Activated CD8-positive, alpha-beta memory T cell treated with anti-CD3 and anti-CD28 coated beads, Interleukin-2, amount 50 U/mL, for 48 hours (primary cell): ENCODE measurements at regions not wholly inside any gene's neighbourhood (a gene's known extent, or its start where the extent isn't known, plus 50 kb on each side); places are given as distances from the start of the nearest gene placed in this dataset.
A peak's percentile ranks its signal among the peaks of the same experiment; 100 is the strongest.

ENCODE experiments used
- DNase-seq: peaks from one replicate; pipeline ENCODE4 v3.0.0-alpha.2; 2020

DNA sequence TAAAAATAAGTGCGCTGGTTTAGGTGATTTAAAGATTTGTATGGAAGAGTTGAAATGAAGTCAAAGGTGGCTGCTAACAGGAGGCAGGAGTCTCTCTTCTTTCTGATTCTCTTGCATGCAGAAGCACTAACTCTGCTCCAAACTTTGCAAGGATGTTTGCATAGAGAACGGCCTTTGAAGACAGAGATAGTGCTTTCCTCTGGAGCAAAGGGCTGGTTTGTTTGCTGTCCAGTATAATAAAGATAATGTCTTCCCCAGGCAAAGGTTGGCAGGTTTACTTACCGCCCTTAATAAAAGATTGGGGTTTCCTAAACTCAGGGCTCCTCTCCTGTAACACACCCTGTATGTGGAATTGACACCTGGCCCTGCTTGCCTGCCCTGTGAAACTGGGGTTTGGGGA lies 210.6 kb upstream of the RREB1 start:
- DNase-seq: no peak

DNA sequence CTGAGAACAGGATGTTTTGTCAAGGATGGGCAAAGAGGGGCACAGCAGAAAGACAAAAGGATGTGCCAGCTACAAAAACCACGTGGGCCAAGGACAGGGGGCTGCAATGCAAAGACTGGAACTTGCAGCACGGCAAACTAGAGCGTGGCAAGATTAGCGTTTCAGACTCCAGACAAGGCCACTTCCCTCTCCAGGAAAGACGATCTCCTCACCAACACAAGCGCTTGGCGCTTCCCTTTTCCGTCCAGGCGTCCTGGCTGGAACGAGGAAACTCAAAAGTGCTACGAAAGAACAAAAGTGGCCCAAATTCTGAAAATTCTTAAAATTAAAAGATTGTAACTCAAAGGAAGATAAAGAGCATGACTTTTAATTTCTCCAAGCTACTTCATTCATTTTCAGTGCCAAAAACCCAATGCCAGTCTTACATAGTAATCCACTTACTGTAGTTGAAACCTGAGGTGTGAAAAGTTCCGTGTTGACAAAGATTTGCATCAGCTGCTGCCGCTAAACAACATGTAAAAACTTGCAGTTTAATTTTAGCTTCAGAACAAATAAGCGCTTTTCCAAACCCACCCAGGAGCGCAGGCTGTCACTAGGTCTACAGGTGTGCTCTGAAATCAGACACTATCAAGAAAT lies 207.1 kb upstream of the RREB1 start:
- no peak for DNase-seq

DNA sequence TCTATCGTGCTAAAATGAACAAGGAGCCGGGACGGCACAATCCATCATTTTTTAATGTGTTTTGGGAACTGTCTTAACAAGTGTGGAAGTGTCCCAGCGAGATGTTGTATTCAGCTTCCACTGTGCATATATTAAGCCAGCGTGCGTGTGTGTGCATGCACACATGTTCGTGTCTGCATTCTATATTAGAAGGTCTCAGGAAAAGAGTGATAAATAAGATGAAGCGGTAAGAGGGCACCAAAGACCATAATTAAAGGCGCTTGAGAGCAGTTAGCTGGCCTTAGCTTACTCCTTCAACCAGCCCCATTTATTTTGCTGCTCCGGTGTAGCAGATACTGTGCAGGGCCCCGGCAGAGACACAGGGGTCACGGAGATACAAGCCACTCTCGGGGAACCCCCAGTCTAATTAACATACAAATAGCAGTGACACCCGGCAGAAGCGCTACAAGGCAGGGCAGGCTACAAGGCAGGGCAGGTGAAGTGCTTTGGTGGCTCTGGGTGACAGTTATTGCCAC lies 206.5 kb upstream of the RREB1 start:
- DNase-seq: no peak

DNA sequence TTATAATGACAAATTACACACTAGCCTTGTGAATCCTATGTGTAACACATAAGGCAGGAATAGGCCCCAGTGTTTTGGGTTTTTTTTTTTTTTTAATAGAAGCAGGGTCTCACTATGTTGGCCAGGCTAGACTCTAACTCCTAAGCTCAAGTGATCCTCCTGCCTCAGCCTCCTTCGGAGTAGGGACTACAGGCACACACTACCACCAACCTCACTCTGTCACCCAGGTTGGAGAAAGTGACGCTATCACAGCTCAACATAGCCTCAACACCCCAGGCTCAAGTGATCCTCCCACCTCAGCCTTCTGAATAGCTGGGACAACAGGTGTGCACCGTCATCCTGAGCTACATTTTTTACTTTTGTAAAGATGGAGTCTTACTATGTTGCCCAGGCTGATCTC lies 205.8 kb upstream of the RREB1 start:
- DNase-seq: no peak

DNA sequence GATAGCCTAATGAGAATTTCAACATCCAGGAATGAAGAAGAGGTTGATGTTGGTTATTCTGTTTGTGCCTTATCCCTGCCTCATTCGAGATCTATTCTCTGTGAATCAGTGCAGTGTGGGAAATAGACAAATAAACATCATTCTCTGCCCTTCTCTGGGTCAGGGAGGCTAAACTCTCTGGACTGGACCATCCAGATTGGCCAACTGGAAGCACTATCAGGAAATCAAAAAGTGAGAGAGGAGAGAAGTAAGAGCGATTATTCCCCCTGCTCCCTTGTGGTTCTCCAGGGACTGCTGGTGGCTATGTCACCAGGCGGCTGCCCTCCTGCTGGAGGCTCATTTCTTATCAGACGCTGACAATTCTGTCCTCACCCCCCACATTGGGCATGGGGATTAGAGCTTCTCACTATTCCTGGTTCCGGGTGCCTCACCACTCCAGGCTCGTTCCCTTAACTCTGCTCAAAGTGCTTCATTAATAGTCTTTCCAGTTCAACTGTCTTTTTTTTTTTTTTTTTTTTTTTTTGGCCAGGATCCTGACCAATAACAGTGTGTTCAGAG lies 201.7 kb upstream of the RREB1 start:
- DNase-seq: no peak

GRCh38 chr6:6906570-6907213 lies 201.1 kb upstream of the RREB1 start:
- no peak for DNase-seq

GRCh38 chr6:6907286-6907685 lies 200.5 kb upstream of the RREB1 start:
- DNase-seq: no peak

DNA sequence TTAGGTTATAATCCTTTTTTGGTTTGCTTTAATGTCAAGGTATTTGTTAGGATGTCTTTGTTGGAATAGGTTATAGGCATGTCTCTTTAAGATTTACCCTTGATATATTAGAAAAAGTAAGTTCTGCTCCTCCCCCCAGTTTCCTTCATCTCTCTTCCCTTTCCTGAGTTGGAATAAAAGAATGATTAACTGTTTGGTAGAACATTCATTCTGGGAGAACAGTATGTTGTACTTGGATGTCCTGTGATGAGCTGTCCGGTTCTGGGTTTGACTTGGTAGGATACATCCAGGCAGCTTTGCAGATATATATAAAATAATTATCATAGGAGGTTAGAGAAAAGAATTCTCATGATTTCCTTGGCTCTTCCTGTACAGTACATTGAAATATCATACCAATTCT lies 199.6 kb upstream of the RREB1 start:
- DNase-seq: no peak

DNA sequence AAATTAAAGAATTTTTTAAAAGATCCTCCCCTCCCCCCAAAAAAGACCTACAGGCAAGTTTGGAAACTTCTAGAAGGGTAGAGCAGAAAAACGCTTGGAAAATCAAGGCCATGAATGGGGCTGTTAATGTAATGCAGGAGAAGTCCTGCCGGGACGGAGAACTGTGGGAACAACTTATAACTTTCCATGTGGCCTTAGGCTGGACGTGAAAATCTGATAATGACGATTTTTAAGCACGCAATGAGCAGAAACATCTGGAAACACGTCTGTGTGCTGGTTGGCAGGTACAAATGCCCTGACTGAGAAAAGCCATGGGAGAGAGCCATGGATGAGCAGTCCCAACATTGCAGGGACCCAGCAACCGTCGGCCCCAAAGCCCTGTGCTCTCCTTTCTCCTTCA lies 198.7 kb upstream of the RREB1 start:
- DNase-seq: no peak

- no peak for DNase-seq
Observed at GRCh38 chr6:6910734-6911295, 196.9 kb upstream of the RREB1 start.

- no peak for DNase-seq
Observed at GRCh38 chr6:6911391-6911790, 196.4 kb upstream of the RREB1 start.

DNA sequence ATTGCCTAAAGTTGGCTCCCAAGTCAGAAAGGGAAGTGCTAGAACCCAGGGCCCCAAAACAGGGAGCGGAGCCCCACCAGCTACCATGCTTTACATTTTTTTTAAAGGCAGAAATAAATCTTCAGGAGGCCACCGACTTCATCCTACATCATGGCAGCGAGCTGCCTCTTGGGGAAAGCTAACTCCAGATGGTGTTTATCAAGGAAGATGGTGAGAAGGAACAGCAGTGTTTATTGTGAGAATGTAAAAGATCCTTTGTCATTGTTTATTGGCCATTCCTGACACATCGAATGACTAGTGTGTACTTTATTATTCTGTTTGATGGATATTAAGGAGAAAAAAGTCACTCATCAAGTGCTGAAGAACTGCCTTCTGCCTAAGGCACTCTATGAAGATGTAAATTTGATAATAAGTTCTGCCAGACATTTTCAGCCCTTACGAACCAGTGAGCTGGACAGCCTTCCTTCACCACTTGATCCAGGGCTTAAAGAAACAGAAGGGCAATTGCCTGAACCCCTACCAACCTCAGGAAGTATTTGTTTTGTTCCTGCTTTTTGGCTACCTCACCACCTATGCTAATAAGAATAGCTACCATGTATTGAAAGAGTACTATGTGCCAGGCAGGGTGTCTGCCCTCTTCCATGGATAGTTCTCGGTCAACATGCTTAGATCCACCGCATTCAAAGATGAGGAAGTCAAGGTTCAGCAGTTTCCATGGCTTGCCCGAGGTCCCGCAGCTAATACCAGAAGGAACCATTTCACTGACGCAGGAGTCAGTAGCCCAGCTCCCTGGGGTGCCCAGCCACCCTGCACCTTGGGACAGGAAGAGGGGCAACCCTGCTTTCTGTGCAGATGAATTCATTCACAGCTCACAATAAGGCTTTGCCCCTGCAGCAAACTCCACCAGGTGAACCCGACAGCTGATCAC lies 194.7 kb upstream of the RREB1 start:
- no peak for DNase-seq

DNA sequence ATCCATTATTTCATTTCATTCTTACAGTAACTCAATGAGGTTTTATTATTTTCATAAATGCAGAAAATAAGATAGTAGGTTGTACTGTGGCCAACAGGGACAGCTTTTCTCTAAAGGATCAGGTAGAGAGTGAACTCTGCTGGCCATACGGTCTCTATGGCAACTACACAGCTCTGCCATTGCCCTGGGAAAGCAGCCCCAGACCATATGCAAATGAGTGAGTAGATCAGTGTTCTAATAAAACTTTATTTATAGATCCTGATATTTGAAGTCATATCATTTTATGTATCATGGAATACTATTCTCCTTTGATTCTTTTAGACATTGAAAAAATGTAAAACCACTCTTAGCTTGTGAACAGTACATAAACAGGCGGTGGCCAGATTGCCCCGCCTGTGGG lies 192.5 kb upstream of the RREB1 start:
- no peak for DNase-seq

DNA sequence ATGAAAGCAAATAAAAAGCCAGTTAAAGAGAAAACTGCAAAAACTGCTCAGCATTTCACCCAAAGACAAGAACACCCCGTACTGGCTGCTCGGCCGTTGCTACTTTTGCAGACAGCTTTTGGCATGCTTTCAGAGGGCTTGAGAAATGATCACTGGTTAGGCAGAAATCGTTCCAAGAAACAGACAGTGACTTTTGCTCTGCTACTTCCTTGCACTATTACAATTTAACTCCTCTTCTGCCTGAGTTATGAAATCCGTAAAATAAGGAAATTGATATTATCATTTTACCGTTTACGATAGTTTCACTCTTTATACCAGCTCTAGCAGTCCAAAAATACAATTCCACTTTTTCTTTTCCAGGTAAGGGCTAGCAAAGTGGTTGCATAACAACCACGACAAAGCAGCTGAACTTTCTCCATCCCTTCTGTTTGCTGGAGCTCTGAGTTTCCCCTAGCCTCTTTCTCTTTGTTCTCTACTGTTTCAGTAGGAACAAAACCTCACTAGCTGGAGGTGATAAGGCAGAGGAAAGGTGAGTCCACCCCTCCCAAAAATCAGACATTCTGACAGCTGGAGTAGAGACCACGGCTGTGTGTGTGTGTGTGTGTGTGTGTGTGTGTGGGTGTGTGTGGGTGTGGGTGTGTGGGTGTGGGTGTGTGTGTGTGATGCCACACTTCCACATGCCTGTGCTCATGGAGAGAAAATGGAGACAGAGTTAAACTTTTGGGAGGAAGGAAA lies 191.8 kb upstream of the RREB1 start:
- DNase-seq: no peak

DNA sequence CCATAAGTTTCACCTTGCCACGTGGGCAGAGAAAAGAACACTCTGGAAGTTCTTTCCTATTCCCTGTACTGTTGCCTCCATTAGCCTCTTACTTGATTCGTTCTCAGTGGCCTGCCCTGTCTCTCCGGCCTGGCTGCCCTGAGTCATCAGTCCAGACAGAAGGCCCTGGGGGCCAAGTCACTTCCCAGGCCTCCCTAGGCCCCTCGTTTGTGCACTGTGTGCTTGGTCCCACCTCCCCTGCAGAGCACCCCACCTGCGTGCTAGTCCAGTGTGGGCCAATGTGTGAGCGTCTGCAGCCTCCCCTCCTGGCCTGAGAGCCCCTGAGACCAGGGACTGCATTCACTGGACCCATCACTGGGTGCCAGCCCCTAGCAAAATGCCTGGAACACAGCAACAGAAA lies 191.2 kb upstream of the RREB1 start:
- no peak for DNase-seq

- peak; percentile 79 for DNase-seq
Observed at GRCh38 chr6:6918216-6918983, 189.4 kb upstream of the RREB1 start.

GRCh38 chr6:6919173-6919572 lies 188.6 kb upstream of the RREB1 start:
- DNase-seq: no peak

GRCh38 chr6:6920114-6920986 lies 187.4 kb upstream of the RREB1 start:
- DNase-seq: no peak

DNA sequence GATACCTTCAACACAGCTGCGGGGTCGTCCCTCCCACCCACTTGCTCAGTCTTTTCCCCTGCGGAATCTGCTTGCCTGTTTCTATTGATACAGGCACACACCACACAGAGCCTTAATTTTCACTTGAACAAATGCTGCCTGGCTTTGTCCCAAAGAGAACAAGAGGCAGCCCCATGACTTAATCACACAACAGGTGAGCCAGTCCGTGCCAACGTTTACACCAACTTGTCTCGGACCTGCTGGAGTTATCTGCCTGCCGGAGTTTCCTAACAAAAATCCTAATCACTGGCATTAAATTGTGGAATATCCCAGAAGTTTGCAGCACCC lies 186.8 kb upstream of the RREB1 start:
- DNase-seq: no peak

DNA sequence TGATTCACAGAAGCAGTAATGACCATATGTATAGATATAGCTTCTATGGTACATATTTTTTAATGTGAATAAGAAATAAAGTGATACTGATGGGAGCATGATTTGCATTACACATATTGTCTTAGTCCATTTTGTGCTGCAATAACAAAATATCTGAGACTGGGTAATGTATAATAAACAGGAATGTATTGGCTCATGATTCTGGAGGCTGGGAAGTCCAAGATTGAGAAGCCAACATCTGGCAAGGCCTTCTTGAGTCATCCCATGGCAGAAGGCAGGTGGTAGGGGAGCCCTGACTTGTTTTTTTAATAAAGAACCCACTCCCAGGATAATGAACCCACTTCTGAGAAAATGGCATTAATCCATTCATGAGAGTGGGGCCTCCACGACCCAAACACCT lies 185.6 kb upstream of the RREB1 start:
- no peak for DNase-seq

GRCh38 chr6:6923605-6924004 lies 184.2 kb upstream of the RREB1 start:
- DNase-seq: no peak
